ENCODE measurements at regions not wholly inside any gene's neighbourhood (a gene's known extent, or its start where the extent isn't known, plus 50 kb on each side); places are given as distances from the start of the nearest gene placed in this dataset.

DNA sequence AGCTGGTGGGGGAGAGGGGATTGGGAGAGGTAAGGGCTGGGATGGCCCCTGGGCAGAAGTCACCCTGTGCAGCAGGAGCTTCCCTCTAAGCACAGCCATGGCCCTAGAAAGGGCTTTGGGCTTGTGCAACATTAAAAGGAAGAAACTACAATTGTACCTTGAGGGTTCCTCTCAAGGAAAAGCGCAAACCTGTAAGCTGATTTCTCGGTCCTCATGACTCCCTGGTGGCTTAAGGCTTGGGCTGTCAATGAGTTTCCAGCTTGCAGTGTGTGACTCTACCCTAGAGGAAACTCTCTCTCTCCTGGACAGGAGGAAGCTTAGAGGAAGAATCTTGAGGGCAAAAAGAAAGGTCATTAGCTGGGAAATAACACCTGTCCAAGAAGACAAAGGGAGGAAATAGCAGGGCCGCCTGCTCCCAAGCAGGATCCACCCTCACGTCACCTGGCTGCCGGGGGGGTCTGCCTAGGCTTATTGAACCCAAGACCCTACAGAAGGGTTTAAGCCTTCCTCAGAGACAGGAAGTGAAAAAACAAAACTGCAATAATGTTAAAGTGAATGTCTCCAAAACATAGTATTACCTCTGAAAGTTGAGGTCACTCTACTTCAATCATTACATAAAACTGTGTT is 112.5 kb downstream of the WDR11 start:
- TF ChIP-seq, protein P1, sequence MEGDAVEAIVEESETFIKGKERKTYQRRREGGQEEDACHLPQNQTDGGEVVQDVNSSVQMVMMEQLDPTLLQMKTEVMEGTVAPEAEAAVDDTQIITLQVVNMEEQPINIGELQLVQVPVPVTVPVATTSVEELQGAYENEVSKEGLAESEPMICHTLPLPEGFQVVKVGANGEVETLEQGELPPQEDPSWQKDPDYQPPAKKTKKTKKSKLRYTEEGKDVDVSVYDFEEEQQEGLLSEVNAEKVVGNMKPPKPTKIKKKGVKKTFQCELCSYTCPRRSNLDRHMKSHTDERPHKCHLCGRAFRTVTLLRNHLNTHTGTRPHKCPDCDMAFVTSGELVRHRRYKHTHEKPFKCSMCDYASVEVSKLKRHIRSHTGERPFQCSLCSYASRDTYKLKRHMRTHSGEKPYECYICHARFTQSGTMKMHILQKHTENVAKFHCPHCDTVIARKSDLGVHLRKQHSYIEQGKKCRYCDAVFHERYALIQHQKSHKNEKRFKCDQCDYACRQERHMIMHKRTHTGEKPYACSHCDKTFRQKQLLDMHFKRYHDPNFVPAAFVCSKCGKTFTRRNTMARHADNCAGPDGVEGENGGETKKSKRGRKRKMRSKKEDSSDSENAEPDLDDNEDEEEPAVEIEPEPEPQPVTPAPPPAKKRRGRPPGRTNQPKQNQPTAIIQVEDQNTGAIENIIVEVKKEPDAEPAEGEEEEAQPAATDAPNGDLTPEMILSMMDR (IDR thresholded peaks at IDR 0.05; ENCODE audit: insufficient read depth, low read depth, low read length) = no peak
- TF ChIP-seq EZH2 (IDR thresholded peaks at IDR 0.05; ENCODE audit: insufficient read depth, low read length) = no peak

Measured in astrocyte (in vitro differentiated cells and primary cell).